Fibroblast of skin of abdomen (primary cell): ENCODE measurements at regions not wholly inside any gene's neighbourhood (a gene's known extent, or its start where the extent isn't known, plus 50 kb on each side); places are given as distances from the start of the nearest gene placed in this dataset.
"Not testable (repeated sequence)": the region's sequence is repeated elsewhere in the genome, so short reads cannot be mapped to it uniquely, and the experiment has no call there.

Experiments
- DNase-seq: peaks from one replicate; pipeline ENCODE4 v3.0.0-alpha.2; 2013

- no peak for DNase-seq
Observed at GRCh38 chr6:155807243-155807642, 351.6 kb upstream of the NOX3 start.

GRCh38 chr6:155801046-155801445 is 345.4 kb upstream of the NOX3 start:
- no peak for DNase-seq

- DNase-seq = not testable (repeated sequence)
Observed at GRCh38 chr6:155798876-155799275, 343.2 kb upstream of the NOX3 start.

- DNase-seq = peak; percentile 16
Observed at GRCh38 chr6:155795173-155795796, 339.6 kb upstream of the NOX3 start.

GRCh38 chr6:155791891-155792290 is 336.3 kb upstream of the NOX3 start:
- no peak for DNase-seq

- DNase-seq = no peak
Observed at GRCh38 chr6:155791186-155791585, 335.5 kb upstream of the NOX3 start.

GRCh38 chr6:155787168-155787567 is 331.5 kb upstream of the NOX3 start:
- no peak for DNase-seq

DNA sequence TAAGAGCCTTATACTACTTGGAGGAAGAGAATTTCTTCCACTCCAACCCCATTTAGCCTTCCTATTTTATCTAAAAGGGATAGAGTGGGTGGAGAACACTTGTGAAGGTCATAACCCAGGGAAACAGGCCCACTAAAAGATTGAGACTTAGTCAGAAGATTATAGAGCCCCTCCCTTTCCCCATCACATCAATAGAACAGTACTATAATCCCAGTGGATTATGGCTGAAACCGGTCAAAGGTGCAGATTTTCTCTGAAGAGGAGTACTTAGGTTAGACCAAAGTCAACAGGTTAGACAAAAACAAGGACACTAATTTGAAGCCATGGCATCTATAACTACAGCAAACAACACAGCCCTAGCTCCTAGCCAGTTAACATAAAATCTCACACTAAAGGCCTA is 330.9 kb upstream of the NOX3 start:
- DNase-seq = no peak

DNA sequence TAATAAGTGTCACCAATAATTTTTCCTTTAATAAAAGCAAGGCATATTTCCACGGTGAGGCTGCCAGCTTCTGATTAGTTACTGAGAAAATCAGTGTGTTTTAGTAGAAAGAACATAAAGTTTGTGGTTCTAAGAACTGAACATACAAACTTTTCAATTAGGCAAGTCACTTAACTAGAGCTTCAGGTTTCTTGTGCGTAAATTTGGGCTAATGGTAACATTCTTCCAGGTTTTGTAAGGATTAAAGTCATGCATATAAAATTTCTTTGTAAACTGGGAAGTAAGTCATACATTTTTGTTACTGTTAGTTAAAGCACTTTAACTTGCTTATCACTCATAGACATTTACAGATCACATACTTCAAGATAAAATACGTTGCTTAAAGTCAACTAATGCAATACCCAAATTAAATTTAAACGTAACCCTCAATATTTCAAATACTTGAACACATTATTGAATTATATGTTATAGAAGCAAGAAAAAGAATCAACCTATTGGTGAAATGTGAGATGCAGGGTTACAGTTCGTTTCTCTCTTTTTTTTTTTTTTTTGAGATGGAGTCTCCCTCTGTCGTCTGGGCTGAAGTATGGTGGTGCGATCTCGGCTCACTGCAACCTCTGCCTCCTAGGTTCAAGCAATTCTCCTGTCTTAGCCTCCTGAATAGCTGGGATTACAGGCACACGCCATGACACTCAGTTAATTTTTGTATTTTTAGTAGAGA is 327.3 kb upstream of the NOX3 start:
- DNase-seq = peak; percentile 81

GRCh38 chr6:155782320-155782731 is 326.7 kb upstream of the NOX3 start:
- peak; percentile 93 for DNase-seq

- DNase-seq = no peak
Observed at GRCh38 chr6:155779456-155779855, 323.8 kb upstream of the NOX3 start.

DNA sequence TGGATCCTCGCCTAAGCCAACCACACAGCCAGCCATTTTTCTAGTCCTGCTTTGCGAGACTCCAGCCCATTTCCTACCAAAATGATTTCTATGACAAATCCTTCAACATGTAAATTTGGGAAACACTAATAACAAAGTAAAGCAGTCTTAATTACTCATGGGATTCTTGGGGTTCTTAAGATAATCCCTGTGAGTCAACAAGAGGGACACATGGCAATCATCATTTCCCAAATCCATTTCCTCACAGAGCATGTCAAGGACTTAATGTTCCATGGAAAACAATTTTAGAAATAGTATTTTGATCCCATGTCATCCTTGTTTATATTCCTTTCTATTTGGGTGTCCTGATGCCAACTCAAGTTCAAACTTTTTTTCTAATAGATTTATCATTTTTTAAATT is 322.7 kb upstream of the NOX3 start:
- DNase-seq = peak; percentile 18

- no peak for DNase-seq
Observed at GRCh38 chr6:155771822-155772221, 316.2 kb upstream of the NOX3 start.

GRCh38 chr6:155770856-155771255 is 315.2 kb upstream of the NOX3 start:
- DNase-seq = no peak

DNA sequence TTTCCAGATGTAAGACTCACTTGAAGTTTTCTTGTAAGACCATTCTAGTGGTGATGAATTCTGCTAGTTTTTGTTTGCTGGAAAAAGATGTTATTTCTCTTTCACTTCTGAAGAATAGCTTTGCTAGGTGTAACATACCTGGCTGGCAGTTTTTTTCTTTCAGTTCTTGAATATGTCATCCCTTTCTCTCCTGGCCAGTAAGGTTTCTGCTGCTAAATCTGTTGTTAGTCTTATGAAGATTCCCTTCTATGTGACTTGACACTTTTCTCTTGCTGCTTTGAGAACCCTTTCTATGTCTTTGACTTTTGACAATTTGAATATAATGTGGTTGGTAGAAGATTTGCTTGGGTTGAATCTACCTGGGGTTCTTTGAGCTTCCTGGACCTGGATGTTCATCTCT is 314.7 kb upstream of the NOX3 start:
- no peak for DNase-seq

- DNase-seq = peak; percentile 72
Observed at GRCh38 chr6:155765275-155766194, 309.9 kb upstream of the NOX3 start.

DNA sequence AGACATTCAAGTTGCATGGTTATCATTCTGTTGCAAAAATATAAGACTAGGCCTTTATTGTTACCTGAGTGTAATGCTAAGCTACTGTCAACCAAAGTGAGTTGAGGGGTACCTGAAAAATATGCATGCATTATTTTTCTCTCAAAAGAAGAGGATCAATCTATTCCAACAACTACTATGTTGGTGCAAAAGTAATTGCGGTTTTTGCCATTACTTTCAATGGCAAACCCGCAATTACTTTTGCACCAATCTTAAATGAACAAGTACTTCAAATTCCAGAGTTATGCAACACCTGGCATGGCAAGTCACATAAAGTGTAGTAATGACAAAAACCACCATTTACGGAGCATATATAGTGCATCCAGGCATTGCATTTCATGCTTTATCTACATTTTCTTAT is 307.0 kb upstream of the NOX3 start:
- DNase-seq = no peak

DNA sequence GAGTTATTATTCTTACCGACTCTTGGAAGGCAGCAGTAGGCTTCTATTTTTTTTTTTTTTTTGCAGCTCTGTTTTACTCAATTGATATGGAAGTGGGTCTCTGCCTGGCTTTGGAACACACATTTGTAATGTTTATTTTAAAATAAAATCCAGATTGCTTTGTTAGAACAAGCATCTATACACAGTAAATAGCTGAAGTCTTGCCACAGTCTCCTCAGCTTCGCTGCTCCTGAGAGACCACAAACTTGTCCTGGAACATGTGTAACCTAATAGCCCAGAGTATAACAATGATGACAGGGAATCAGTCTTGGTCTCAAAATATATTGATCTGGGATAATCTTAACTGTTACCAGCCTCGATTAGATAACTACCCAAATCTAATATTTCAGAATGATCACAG is 299.8 kb upstream of the NOX3 start:
- DNase-seq = no peak

GRCh38 chr6:155748778-155749177 is 293.1 kb upstream of the NOX3 start:
- DNase-seq = not testable (repeated sequence)

- DNase-seq = no peak
Observed at GRCh38 chr6:155747491-155747890, 291.9 kb upstream of the NOX3 start.

- DNase-seq = no peak
Observed at GRCh38 chr6:155740781-155741399, 285.3 kb upstream of the NOX3 start.

DNA sequence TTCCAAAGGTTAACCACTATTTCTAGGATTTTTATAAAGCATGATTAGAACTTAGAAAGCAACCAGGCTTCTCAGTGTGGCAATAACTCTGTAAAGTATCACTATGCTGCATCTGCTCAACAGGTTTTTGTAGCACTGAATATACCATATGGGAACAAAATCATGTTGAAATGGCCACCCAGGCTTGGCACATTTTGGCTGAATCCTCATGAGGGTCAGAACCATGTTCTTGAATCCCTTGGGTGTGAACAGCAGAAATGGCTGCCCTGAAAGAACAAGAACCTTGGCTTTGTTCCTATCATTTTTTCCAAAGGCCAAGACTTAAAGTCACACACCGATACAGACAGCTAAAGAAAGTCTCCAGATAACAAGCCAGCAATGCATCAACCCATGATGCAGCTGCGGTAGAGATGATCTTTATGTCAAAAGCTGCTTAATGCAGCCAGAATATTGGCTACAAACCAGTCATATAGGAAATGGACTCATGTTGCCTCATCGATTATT is 283.0 kb upstream of the NOX3 start:
- no peak for DNase-seq

DNA sequence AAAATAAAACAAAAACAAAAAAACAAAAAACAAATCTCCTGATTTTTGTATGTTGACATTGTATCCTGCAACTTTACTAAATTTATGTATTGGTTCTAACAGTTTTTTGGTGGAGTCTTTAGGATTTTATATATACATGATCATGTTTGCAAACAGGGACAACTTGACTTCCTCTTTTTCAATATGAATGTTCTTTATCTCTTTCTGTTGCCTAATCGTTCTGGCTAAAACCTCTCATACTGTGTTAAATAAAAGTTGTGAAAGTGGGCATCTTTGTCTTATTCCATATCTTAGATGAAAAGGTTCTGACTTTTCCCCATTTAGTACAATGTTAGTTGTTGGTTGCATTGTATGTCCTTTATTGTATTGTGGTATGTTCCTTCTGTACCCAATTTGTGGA is 261.7 kb upstream of the NOX3 start:
- no peak for DNase-seq
